ENCODE measurements at regions not wholly inside any gene's neighbourhood (a gene's known extent, or its start where the extent isn't known, plus 50 kb on each side); places are given as distances from the start of the nearest gene placed in this dataset.

DNA sequence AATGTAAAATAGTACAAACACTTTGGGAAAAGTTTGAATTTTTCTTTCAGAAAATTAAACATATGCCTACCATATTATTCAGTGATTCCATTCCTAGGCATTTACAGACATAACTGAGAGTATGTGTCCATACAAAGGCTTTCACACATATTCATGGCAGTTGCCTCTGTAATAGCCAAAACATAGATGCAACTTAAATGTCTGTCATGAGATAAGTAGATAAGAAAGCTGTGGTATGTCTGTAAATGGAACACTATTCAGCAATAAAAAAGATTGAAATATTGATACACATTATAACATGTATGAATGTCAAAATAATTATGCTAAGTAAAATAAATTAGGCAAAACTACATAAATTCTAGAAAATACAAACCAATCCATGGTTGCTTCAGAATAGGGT lies 964.5 kb upstream of the MBL2 start:
- Histone ChIP-seq H3K23ac (ENCODE audit: low read depth, low read length, poor library complexity) (no peak overlapping the region), H3K4me1 (ENCODE audit: control insufficient read depth in 2 of 2, insufficient read depth in 1 of 2, low read depth in 1 of 2, low read length in 2 of 2) (no peaks in the 10 kb centered on the region), H3K27me3 (ENCODE audit: control insufficient read depth in 3 of 3, insufficient read depth in 3 of 3, low read depth in 1 of 3, low read length in 3 of 3) (no peaks in the 10 kb centered on the region), H3K4me3 (ENCODE audit: low read length in 2 of 2) (no peak overlapping the region), H3K79me1 (ENCODE audit: low read depth, low read length) (no peaks in the 10 kb centered on the region), H2BK120ac (ENCODE audit: low read depth, low read length) (no peak overlapping the region), H3K9me3 (replicated peaks in 1 of 2; ENCODE audit: control insufficient read depth in 2 of 2, insufficient read depth in 1 of 2, low read depth in 1 of 2, low read length in 2 of 2) (no peaks in the 10 kb centered on the region), H2AFZ (ENCODE audit: low read length) (no peak overlapping the region), H3K18ac (ENCODE audit: low read length) (no peak overlapping the region), H3K4me2 (ENCODE audit: insufficient read depth, low read length, poor library complexity, severe bottlenecking) (no peak overlapping the region), H2BK12ac (ENCODE audit: low read length) (no peak overlapping the region), H3K14ac (ENCODE audit: low read length) (no peak overlapping the region), H4K8ac (ENCODE audit: low read depth, low read length) (no peak overlapping the region), H3K36me3 (replicated peaks in 1 of 2; ENCODE audit: control insufficient read depth in 2 of 2, insufficient read depth in 2 of 2, low read length in 2 of 2) (no peaks in the 10 kb centered on the region), H3K27ac (replicated peaks; ENCODE audit: low read length) (no peak overlapping the region), H4K91ac (ENCODE audit: low read depth, low read length, poor library complexity) (no peak overlapping the region), H2BK15ac (ENCODE audit: low read length) (no peak overlapping the region), H2BK5ac (ENCODE audit: low read length) (no peak overlapping the region), H3K9ac (ENCODE audit: low read depth, low read length, poor library complexity) (no peak overlapping the region), H3K4ac (ENCODE audit: low read length) (no peak overlapping the region), H2AK5ac (ENCODE audit: low read depth, low read length) (no peak overlapping the region)
- DNase-seq (ENCODE audit: low spot score), result no peak

DNA sequence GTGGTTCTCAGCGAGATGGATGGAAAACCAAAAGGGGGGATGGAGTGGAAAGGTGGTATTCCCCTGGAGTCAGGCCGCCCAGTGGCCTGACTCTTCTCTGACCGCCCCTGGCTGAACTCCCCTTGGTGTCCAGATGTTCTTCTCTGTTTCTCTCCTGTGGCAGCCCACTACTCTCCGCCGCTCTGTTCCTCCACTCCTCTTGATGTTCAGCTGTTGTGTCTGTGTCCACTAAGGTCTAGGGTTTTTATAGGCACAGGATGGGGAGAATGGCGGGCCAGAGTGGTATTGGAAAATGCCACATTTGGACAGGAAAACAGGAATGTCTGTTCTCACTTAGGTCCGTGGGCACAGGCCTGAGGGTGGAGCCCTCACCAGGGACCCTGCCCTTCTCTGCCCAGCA lies 954.3 kb upstream of the MBL2 start:
- H3K27me3 ChIP-seq (ENCODE audit: control insufficient read depth in 3 of 3, insufficient read depth in 3 of 3, low read depth in 1 of 3, low read length in 3 of 3), result no peaks in the 10 kb centered on the region
- no peak overlapping the region for H3K4ac ChIP-seq (ENCODE audit: low read length)
- H3K4me2 ChIP-seq (ENCODE audit: insufficient read depth, low read length, poor library complexity, severe bottlenecking), result no peak overlapping the region
- no peak for DNase-seq (ENCODE audit: low spot score)
- H3K9me3 ChIP-seq (replicated peaks in 1 of 2; ENCODE audit: control insufficient read depth in 2 of 2, insufficient read depth in 1 of 2, low read depth in 1 of 2, low read length in 2 of 2), result no peaks in the 10 kb centered on the region
- H3K4me1 ChIP-seq (ENCODE audit: control insufficient read depth in 2 of 2, insufficient read depth in 1 of 2, low read depth in 1 of 2, low read length in 2 of 2), result no peaks in the 10 kb centered on the region
- no peak overlapping the region for H3K9ac ChIP-seq (ENCODE audit: low read depth, low read length, poor library complexity)
- no peak overlapping the region for H3K23ac ChIP-seq (ENCODE audit: low read depth, low read length, poor library complexity)
- H3K79me1 ChIP-seq (ENCODE audit: low read depth, low read length), result no peaks in the 10 kb centered on the region
- H3K27ac ChIP-seq (replicated peaks; ENCODE audit: low read length), result no peak overlapping the region
- H4K91ac ChIP-seq (ENCODE audit: low read depth, low read length, poor library complexity), result no peak overlapping the region
- H3K14ac ChIP-seq (ENCODE audit: low read length), result no peak overlapping the region
- H3K4me3 ChIP-seq (ENCODE audit: low read length in 2 of 2), result no peak overlapping the region
- no CpG with 5 or more reads among the region's 7 CpGs for WGBS, 2 donors (ENCODE audit: extremely low coverage in 2 of 2, insufficient read length in 2 of 2, insufficient replicate concordance in 1 of 2)
- H2BK12ac ChIP-seq (ENCODE audit: low read length), result no peak overlapping the region
- no peak overlapping the region for H4K8ac ChIP-seq (ENCODE audit: low read depth, low read length)
- no peaks in the 10 kb centered on the region for H3K36me3 ChIP-seq (replicated peaks in 1 of 2; ENCODE audit: control insufficient read depth in 2 of 2, insufficient read depth in 2 of 2, low read length in 2 of 2)
- H2BK5ac ChIP-seq (ENCODE audit: low read length), result no peak overlapping the region
- no peak overlapping the region for H2BK120ac ChIP-seq (ENCODE audit: low read depth, low read length)
- H3K18ac ChIP-seq (ENCODE audit: low read length), result peak overlapping the region; percentile 48
- H2AFZ ChIP-seq (ENCODE audit: low read length), result no peak overlapping the region
- H2AK5ac ChIP-seq (ENCODE audit: low read depth, low read length), result no peak overlapping the region
- H2BK15ac ChIP-seq (ENCODE audit: low read length), result no peak overlapping the region

DNA sequence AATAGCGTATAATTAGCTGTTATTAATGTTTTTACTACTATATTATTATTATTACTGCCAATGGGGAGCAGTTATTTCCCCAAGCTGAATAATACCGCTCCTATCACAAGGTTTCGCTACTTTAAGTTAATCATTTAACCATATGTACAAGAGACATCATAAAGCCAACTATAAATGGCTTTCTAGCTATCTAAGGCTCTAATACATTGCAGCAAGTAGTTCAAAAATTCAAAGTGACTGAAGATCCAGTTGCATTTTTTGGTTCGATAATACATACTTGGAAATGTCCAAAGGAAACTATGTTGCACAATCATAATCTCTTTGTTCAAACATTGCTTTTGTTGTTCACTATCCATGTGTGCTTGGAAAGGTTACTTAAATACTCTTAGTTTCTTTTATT lies 952.0 kb upstream of the MBL2 start:
- Histone ChIP-seq H2AFZ (ENCODE audit: low read length) (no peak overlapping the region), H3K27ac (replicated peaks; ENCODE audit: low read length) (no peak overlapping the region), H3K9ac (ENCODE audit: low read depth, low read length, poor library complexity) (no peak overlapping the region), H3K9me3 (replicated peaks in 1 of 2; ENCODE audit: control insufficient read depth in 2 of 2, insufficient read depth in 1 of 2, low read depth in 1 of 2, low read length in 2 of 2) (no peaks in the 10 kb centered on the region), H3K4me1 (ENCODE audit: control insufficient read depth in 2 of 2, insufficient read depth in 1 of 2, low read depth in 1 of 2, low read length in 2 of 2) (no peaks in the 10 kb centered on the region), H2BK15ac (ENCODE audit: low read length) (no peak overlapping the region), H3K4ac (ENCODE audit: low read length) (no peak overlapping the region), H3K4me3 (ENCODE audit: low read length in 2 of 2) (no peak overlapping the region), H3K4me2 (ENCODE audit: insufficient read depth, low read length, poor library complexity, severe bottlenecking) (no peak overlapping the region), H3K14ac (ENCODE audit: low read length) (no peak overlapping the region), H3K18ac (ENCODE audit: low read length) (no peak overlapping the region), H2BK5ac (ENCODE audit: low read length) (no peak overlapping the region), H3K27me3 (ENCODE audit: control insufficient read depth in 3 of 3, insufficient read depth in 3 of 3, low read depth in 1 of 3, low read length in 3 of 3) (no peaks in the 10 kb centered on the region), H3K36me3 (replicated peaks in 1 of 2; ENCODE audit: control insufficient read depth in 2 of 2, insufficient read depth in 2 of 2, low read length in 2 of 2) (no peaks in the 10 kb centered on the region), H2AK5ac (ENCODE audit: low read depth, low read length) (no peak overlapping the region), H4K91ac (ENCODE audit: low read depth, low read length, poor library complexity) (no peak overlapping the region), H2BK120ac (ENCODE audit: low read depth, low read length) (no peak overlapping the region), H3K23ac (ENCODE audit: low read depth, low read length, poor library complexity) (no peak overlapping the region), H2BK12ac (ENCODE audit: low read length) (no peak overlapping the region), H3K79me1 (ENCODE audit: low read depth, low read length) (no peaks in the 10 kb centered on the region), H4K8ac (ENCODE audit: low read depth, low read length) (no peak overlapping the region)
- no peak for DNase-seq (ENCODE audit: low spot score)
- WGBS, 2 donors (ENCODE audit: extremely low coverage in 2 of 2, insufficient read length in 2 of 2, insufficient replicate concordance in 1 of 2), result no CpG with 5 or more reads among the region's 4 CpGs

DNA sequence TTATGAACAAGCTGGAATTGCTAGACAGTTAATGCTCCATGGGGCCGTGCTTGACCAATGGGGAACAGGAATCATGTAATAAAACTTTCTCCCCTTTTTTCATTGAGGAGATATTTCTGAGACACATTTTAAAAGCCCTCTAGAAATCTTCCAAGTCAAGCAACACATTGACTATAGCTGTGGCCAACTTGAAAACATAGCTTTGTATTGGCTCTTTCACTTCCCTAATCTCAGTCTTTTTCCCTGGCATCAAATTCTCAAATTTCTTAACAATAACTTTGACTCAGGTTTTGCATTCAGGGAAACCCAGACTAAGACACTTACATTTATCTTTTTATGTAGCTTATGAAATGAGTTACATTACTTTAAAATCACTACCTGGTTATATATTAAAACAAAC lies 947.1 kb upstream of the MBL2 start:
- Histone ChIP-seq H3K18ac (ENCODE audit: low read length) (no peak overlapping the region), H3K23ac (ENCODE audit: low read depth, low read length, poor library complexity) (no peak overlapping the region), H3K79me1 (ENCODE audit: low read depth, low read length) (no peaks in the 10 kb centered on the region), H3K4me2 (ENCODE audit: insufficient read depth, low read length, poor library complexity, severe bottlenecking) (no peak overlapping the region), H3K4ac (ENCODE audit: low read length) (no peak overlapping the region), H3K14ac (ENCODE audit: low read length) (no peak overlapping the region), H3K4me1 (ENCODE audit: control insufficient read depth in 2 of 2, insufficient read depth in 1 of 2, low read depth in 1 of 2, low read length in 2 of 2) (no peaks in the 10 kb centered on the region), H3K27me3 (ENCODE audit: control insufficient read depth in 3 of 3, insufficient read depth in 3 of 3, low read depth in 1 of 3, low read length in 3 of 3) (no peaks in the 10 kb centered on the region), H2BK120ac (ENCODE audit: low read depth, low read length) (no peak overlapping the region), H4K8ac (ENCODE audit: low read depth, low read length) (no peak overlapping the region), H2BK5ac (ENCODE audit: low read length) (no peak overlapping the region), H3K27ac (replicated peaks; ENCODE audit: low read length) (no peak overlapping the region), H3K4me3 (ENCODE audit: low read length in 2 of 2) (no peak overlapping the region), H2BK12ac (ENCODE audit: low read length) (no peak overlapping the region), H2AFZ (ENCODE audit: low read length) (no peak overlapping the region), H3K36me3 (replicated peaks in 1 of 2; ENCODE audit: control insufficient read depth in 2 of 2, insufficient read depth in 2 of 2, low read length in 2 of 2) (no peaks in the 10 kb centered on the region), H2AK5ac (ENCODE audit: low read depth, low read length) (no peak overlapping the region), H3K9me3 (replicated peaks in 1 of 2; ENCODE audit: control insufficient read depth in 2 of 2, insufficient read depth in 1 of 2, low read depth in 1 of 2, low read length in 2 of 2) (no peaks in the 10 kb centered on the region), H4K91ac (ENCODE audit: low read depth, low read length, poor library complexity) (no peak overlapping the region), H3K9ac (ENCODE audit: low read depth, low read length, poor library complexity) (no peak overlapping the region), H2BK15ac (ENCODE audit: low read length) (no peak overlapping the region)
- WGBS, 2 donors (ENCODE audit: extremely low coverage in 2 of 2, insufficient read length in 2 of 2, insufficient replicate concordance in 1 of 2), result no CpG with 5 or more reads among the region's 1 CpG
- no peak for DNase-seq (ENCODE audit: low spot score)
